Neutrophil (primary cell): ENCODE measurements at regions not wholly inside any gene's neighbourhood (a gene's known extent, or its start where the extent isn't known, plus 50 kb on each side); places are given as distances from the start of the nearest gene placed in this dataset.

Experiments
- H3K27ac ChIP-seq: fragments of 200-600 bp; sonication (generic); 2 replicates; pipeline ENCODE4 v1.5.1; 2016; ENCODE audit warnings: mild to moderate bottlenecking, moderate library complexity
- H3K27me3 ChIP-seq: fragments of 200-600 bp; sonication (generic); 2 replicates; pipeline ENCODE4 v1.6.0; 2016; ENCODE audit warnings: mild to moderate bottlenecking
- H3K36me3 ChIP-seq: fragments of 200-600 bp; sonication (generic); 2 replicates; pipeline ENCODE4 v1.5.1; 2017
- H3K4me1 ChIP-seq, 2 experiments: fragments of 200-600 bp in 1 of 2; sonication (generic) in 1 of 2; 1 replicate in 1 of 2; 2 replicates in 1 of 2; pipeline versions ENCODE4 v1.5.1 to v1.6.1; 2013 to 2016; ENCODE audit warnings: low read depth in 1 of 2, low read length in 1 of 2, mild to moderate bottlenecking in 1 of 2, moderate library complexity in 1 of 2; ENCODE audit not compliant: control insufficient read depth in 1 of 2, insufficient read depth in 1 of 2
- H3K4me3 ChIP-seq, 2 experiments: fragments of 200-600 bp in 1 of 2; sonication (generic) in 1 of 2; 1 replicate in 1 of 2; 2 replicates in 1 of 2; pipeline ENCODE4 v1.5.1; 2013 to 2016; ENCODE audit warnings: low read depth in 1 of 2, low read length in 1 of 2, mild to moderate bottlenecking in 1 of 2, moderate library complexity in 1 of 2
- H3K9me3 ChIP-seq: fragments of 200-600 bp; sonication (generic); 2 replicates; pipeline ENCODE4 v1.5.1; 2016
- CTCF ChIP-seq: fragments of 200-600 bp; sonication (generic); IDR thresholded peaks from 2 replicates; pipeline ENCODE4 v1.5.1; 2016; ENCODE audit warnings: antibody characterized with exemption

GRCh38 chr3:176647987-176648386 is 549.3 kb downstream of the TBL1XR1 start:
- Histone ChIP-seq H3K9me3 (no peaks in the 10 kb centered on the region), H3K4me1 (no peaks in the 10 kb centered on the region), H3K36me3 (no peaks in the 10 kb centered on the region), H3K27ac (no peak overlapping the region), H3K4me3 (no peak overlapping the region), H3K27me3 (no peaks in the 10 kb centered on the region)
- TF ChIP-seq CTCF = no peak

GRCh38 chr3:176633511-176633910 is 563.8 kb downstream of the TBL1XR1 start:
- Histone ChIP-seq H3K9me3 (no peaks in the 10 kb centered on the region), H3K36me3 (no peaks in the 10 kb centered on the region), H3K27me3 (no peaks in the 10 kb centered on the region), H3K4me3 (no peak overlapping the region), H3K4me1 (no peaks in the 10 kb centered on the region), H3K27ac (no peak overlapping the region)
- TF ChIP-seq CTCF = no peak

- Histone ChIP-seq H3K36me3 (no peaks in the 10 kb centered on the region), H3K4me1 (no peaks in the 10 kb centered on the region), H3K27ac (no peak overlapping the region), H3K27me3 (no peaks in the 10 kb centered on the region), H3K4me3 (no peak overlapping the region), H3K9me3 (no peaks in the 10 kb centered on the region)
- no peak for TF ChIP-seq CTCF
Observed at GRCh38 chr3:176632925-176633324, 564.4 kb downstream of the TBL1XR1 start.

GRCh38 chr3:176631165-176631564 is 566.1 kb downstream of the TBL1XR1 start:
- H3K4me3 ChIP-seq = no peak overlapping the region
- H3K9me3 ChIP-seq = no peaks in the 10 kb centered on the region
- H3K27me3 ChIP-seq = no peaks in the 10 kb centered on the region
- no peak for TF ChIP-seq CTCF
- no peaks in the 10 kb centered on the region for H3K36me3 ChIP-seq
- no peaks in the 10 kb centered on the region for H3K4me1 ChIP-seq
- no peak overlapping the region for H3K27ac ChIP-seq

GRCh38 chr3:176628101-176628639 is 569.1 kb downstream of the TBL1XR1 start:
- H3K4me1 ChIP-seq = no peaks in the 10 kb centered on the region
- H3K9me3 ChIP-seq = no peaks in the 10 kb centered on the region
- no peaks in the 10 kb centered on the region for H3K27me3 ChIP-seq
- no peak overlapping the region for H3K4me3 ChIP-seq
- H3K36me3 ChIP-seq = no peaks in the 10 kb centered on the region
- TF ChIP-seq CTCF = no peak
- H3K27ac ChIP-seq = no peak overlapping the region
